NCI-H2196 (cell line): ENCODE measurements at regions not wholly inside any gene's neighbourhood (a gene's known extent, or its start where the extent isn't known, plus 50 kb on each side); places are given as distances from the start of the nearest gene placed in this dataset.

Experiments
- DNase-seq: peaks from one replicate; lab custom pipeline; 2025; ENCODE audit not compliant: unreplicated experiment; lab: John Stamatoyannopoulos, UW

GRCh38 chrX:45358392-45358791, 157.7 kb upstream of the DIPK2B start:
- DNase-seq = no peak

GRCh38 chrX:45353456-45353855, 152.8 kb upstream of the DIPK2B start:
- DNase-seq = peak; percentile 1

GRCh38 chrX:45352611-45353010, 151.9 kb upstream of the DIPK2B start:
- DNase-seq = no peak

GRCh38 chrX:45351478-45351877, 150.8 kb upstream of the DIPK2B start:
- DNase-seq = no peak

GRCh38 chrX:45348296-45348695, 147.6 kb upstream of the DIPK2B start:
- DNase-seq = no peak

- no peak for DNase-seq
Observed at GRCh38 chrX:45347877-45348276, 147.2 kb upstream of the DIPK2B start.

GRCh38 chrX:45344594-45344993, 143.9 kb upstream of the DIPK2B start:
- no peak for DNase-seq

- DNase-seq = no peak
Observed at GRCh38 chrX:45329217-45329616, 128.5 kb upstream of the DIPK2B start.

GRCh38 chrX:45324941-45325340, 124.3 kb upstream of the DIPK2B start:
- DNase-seq = no peak

- DNase-seq = no peak
Observed at GRCh38 chrX:45323387-45323786, 122.7 kb upstream of the DIPK2B start.

GRCh38 chrX:45322820-45323219, 122.1 kb upstream of the DIPK2B start:
- no peak for DNase-seq

GRCh38 chrX:45322382-45322781, 121.7 kb upstream of the DIPK2B start:
- DNase-seq = peak; percentile 19

- DNase-seq = no peak
Observed at GRCh38 chrX:45320191-45320590, 119.5 kb upstream of the DIPK2B start.

GRCh38 chrX:45309801-45310200, 109.1 kb upstream of the DIPK2B start:
- no peak for DNase-seq

GRCh38 chrX:45309096-45309495, 108.4 kb upstream of the DIPK2B start:
- no peak for DNase-seq

- DNase-seq = no peak
Observed at GRCh38 chrX:45306794-45307193, 106.1 kb upstream of the DIPK2B start.

GRCh38 chrX:45300638-45301037, 100.0 kb upstream of the DIPK2B start:
- DNase-seq = no peak

GRCh38 chrX:45295259-45295986, 94.7 kb upstream of the DIPK2B start:
- DNase-seq = peak; percentile 1

GRCh38 chrX:45274576-45274975, 73.9 kb upstream of the DIPK2B start:
- DNase-seq = no peak

GRCh38 chrX:45267007-45267406, 66.3 kb upstream of the DIPK2B start:
- DNase-seq = no peak

- DNase-seq = no peak
Observed at GRCh38 chrX:45266456-45266855, 65.8 kb upstream of the DIPK2B start.

GRCh38 chrX:45264865-45265264, 64.2 kb upstream of the DIPK2B start:
- no peak for DNase-seq

GRCh38 chrX:45261471-45261870, 60.8 kb upstream of the DIPK2B start:
- DNase-seq = no peak
